Brain microvascular endothelial cell (primary cell): ENCODE measurements at regions not wholly inside any gene's neighbourhood (a gene's known extent, or its start where the extent isn't known, plus 50 kb on each side); places are given as distances from the start of the nearest gene placed in this dataset.
"Not testable (repeated sequence)": the region's sequence is repeated elsewhere in the genome, so short reads cannot be mapped to it uniquely, and the experiment has no call there.

Experiments used
- DNase-seq: peaks from one replicate; pipeline ENCODE4 v3.0.0-alpha.2; 2020
- H3K27ac ChIP-seq: fragments of 250-450 bp; sonication (Bioruptor Pico); 2 replicates; pipeline ENCODE4 v1.5.1; 2020; ENCODE audit warnings: mild to moderate bottlenecking, moderate library complexity
- H3K27me3 ChIP-seq: fragments of 250-450 bp; sonication (Bioruptor Pico); replicated peaks from 2 replicates; pipeline ENCODE4 v1.5.1; 2020; ENCODE audit warnings: mild to moderate bottlenecking
- H3K36me3 ChIP-seq: fragments of 250-450 bp; sonication (Bioruptor Pico); replicated peaks from 2 replicates; pipeline ENCODE4 v1.5.1; 2020; ENCODE audit warnings: mild to moderate bottlenecking
- H3K4me3 ChIP-seq: 2 replicates; pipeline ENCODE4 v1.5.1; 2011; ENCODE audit warnings: low read depth, mild to moderate bottlenecking, control low read depth, low read length, moderate library complexity
- CTCF ChIP-seq: IDR thresholded peaks from 2 replicates; pipeline ENCODE4 v1.5.1; 2011; ENCODE audit warnings: low read depth, mild to moderate bottlenecking, moderate library complexity, low read length, control low read depth, inconsistent platforms; ENCODE audit errors: missing control alignments
- in situ Hi-C: cut with HindIII; loops from 2 replicates; pipeline ENCODE4 v1.10.0; 2017; ENCODE audit warnings: low sequenced_read_pairs, low pct_ligation_motif_present

DNA sequence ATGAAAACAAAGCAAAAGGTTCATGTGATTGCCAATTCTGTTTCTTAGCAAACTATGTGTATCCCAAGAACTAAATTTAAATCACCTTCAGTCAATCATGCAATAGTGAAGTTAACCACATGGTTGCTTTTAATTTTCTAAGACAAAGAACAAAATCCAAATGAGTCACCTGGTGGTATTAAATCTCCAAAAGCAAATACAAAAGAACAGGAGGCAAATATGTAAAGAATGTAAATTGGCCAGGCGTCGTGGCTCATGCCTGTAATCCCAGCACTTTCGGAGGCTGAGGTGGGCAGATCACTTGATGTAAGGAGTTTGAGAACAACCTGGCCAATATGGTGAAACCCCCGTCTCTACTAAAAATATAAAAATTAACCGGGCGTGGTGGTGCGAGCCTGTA lies 54.2 kb upstream of the PIK3R4 start:
- H3K36me3 ChIP-seq = no peaks in the 10 kb centered on the region
- in situ Hi-C loops = no loop called here
- no peak overlapping the region for H3K4me3 ChIP-seq
- H3K27me3 ChIP-seq = no peaks in the 10 kb centered on the region
- H3K27ac ChIP-seq = no peak overlapping the region
- no peak for TF ChIP-seq CTCF
- DNase-seq = no peak

DNA sequence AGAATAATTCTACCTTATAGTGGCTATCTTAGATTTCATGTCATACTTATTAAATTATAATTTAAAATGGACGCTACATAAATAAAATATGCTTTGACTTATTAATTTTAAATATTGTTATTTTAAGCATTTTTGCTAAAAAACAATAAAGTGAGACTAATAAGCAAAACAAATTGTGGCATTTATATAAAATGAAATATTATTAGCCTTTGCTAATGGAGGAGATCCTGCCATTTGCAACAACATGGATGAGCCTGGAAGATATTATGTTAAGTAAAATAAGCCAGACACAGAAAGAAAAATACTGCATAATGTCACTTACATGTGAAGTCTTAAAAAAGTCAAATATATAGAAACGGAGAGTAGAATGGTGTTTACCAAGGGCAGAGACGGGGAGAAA lies 54.8 kb upstream of the PIK3R4 start:
- in situ Hi-C loops = no loop called here
- Histone ChIP-seq H3K36me3 (no peaks in the 10 kb centered on the region), H3K27me3 (no peaks in the 10 kb centered on the region), H3K4me3 (no peak overlapping the region), H3K27ac (no peak overlapping the region)
- DNase-seq = no peak
- TF ChIP-seq CTCF = no peak

DNA sequence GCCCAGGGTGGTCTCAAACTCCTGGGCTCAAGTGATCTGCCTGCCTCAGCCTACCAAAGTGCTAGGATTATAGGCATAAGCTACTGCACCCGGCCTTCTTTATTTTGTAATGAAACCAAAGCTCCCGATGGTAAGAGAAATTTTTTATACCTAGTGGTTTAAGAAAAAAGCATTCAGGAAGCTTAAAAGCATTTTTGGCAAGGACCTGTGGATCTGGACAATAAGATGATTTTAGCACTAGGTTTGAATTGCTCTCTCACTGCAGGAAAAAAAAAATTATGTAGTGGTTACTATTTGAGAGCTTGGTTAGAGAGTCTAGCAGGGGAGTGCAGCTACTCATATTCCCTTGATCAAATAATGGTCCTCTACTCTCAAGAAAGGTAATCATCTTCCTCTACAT lies 64.9 kb upstream of the PIK3R4 start:
- Histone ChIP-seq H3K4me3 (no peak overlapping the region), H3K36me3 (no peaks in the 10 kb centered on the region), H3K27ac (no peak overlapping the region), H3K27me3 (no peaks in the 10 kb centered on the region)
- no peak for TF ChIP-seq CTCF
- DNase-seq = no peak
- in situ Hi-C loops = no loop called here

- no peaks in the 10 kb centered on the region for H3K27me3 ChIP-seq
- in situ Hi-C loops = no loop called here
- no peak overlapping the region for H3K4me3 ChIP-seq
- no peaks in the 10 kb centered on the region for H3K36me3 ChIP-seq
- DNase-seq = no peak
- no peak for TF ChIP-seq CTCF
- no peak overlapping the region for H3K27ac ChIP-seq
These were observed 68.3 kb upstream of the PIK3R4 start for GRCh38 chr3:130814691-130815472.

GRCh38 chr3:130816561-130817445 lies 70.2 kb upstream of the PIK3R4 start:
- H3K4me3 ChIP-seq = no peak overlapping the region
- no peak for DNase-seq
- in situ Hi-C loops = no loop called here
- TF ChIP-seq CTCF = no peak
- H3K27me3 ChIP-seq = no peaks in the 10 kb centered on the region
- no peaks in the 10 kb centered on the region for H3K36me3 ChIP-seq
- no peak overlapping the region for H3K27ac ChIP-seq

DNA sequence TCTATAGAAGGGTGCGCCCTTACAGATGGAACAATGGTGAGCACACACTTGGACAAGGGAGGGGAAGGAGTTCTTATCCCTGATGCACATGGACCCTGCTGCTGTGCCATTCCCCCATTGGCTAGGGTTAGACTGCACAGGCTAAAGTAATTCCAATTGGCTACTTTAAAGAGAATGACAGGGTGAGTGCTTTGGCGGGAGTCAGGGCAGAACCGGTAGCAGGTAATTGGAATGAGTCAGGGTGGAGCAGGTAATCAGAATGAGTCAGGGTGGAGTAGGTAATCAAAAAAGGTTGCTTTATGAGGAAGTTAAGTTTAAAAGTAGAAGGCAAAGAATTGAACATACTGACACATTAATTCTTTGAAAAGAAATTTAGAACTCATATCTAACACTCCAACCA lies 71.4 kb upstream of the PIK3R4 start:
- in situ Hi-C loops, DNase-seq, H3K36me3 ChIP-seq, H3K4me3 ChIP-seq, H3K27me3 ChIP-seq, H3K27ac ChIP-seq: not testable (repeated sequence)
